HG02623 (cell line): ENCODE measurements at regions not wholly inside any gene's neighbourhood (a gene's known extent, or its start where the extent isn't known, plus 50 kb on each side); places are given as distances from the start of the nearest gene placed in this dataset.
"Not testable (repeated sequence)": the region's sequence is repeated elsewhere in the genome, so short reads cannot be mapped to it uniquely, and the experiment has no call there.

Experiments used
- ATAC-seq: cut with Tn5 transposase; IDR thresholded peaks from one replicate; pipeline ENCODE4 v1.9.1; 2021; ENCODE audit warnings: moderate library complexity; ENCODE audit not compliant: unreplicated experiment

GRCh38 chrX:112946227-112946626, 105.6 kb upstream of the AMOT start:
- ATAC-seq, result no peak

GRCh38 chrX:112945826-112946225, 105.2 kb upstream of the AMOT start:
- ATAC-seq, result no peak

- ATAC-seq, result no peak
Observed at GRCh38 chrX:112941209-112941837, 100.7 kb upstream of the AMOT start.

DNA sequence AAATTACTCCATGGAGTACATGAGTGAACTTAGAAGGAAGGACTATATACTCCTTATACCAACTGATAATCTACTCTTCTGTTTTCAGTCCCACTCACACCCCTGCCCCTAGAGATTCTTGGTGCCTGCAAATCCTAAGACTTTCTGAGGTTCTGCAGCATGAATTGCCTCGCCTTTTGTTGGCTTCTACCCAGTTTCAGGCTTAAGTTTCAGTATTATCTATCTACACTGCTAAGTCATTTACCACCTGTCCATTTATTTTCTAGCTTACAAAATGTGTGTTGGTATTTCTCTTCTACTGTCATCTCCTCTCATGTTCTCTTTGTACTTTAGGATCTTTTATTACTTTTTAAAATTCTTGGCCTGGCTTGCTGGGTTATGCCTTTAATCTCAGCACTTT, 94.4 kb upstream of the AMOT start:
- no peak for ATAC-seq

GRCh38 chrX:112931900-112932299, 91.3 kb upstream of the AMOT start:
- no peak for ATAC-seq

DNA sequence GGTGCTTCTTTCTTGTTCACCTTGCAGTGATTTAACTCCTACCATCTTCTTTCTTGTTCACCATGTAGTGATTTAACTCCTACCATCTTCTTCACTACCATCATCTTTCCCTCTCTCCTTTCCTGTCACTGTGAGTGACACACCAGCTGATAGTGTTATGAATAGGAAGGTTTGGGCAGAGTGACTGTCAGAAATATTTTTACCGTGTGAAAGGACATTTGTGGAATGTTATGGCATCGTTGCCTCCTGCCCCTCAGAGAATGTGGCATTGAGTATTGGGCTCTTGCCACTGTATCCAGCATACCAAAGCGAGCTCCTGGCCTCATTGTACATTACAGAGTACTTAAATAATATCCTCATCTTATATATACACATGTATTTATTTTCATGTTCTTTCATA, 90.8 kb upstream of the AMOT start:
- no peak for ATAC-seq

DNA sequence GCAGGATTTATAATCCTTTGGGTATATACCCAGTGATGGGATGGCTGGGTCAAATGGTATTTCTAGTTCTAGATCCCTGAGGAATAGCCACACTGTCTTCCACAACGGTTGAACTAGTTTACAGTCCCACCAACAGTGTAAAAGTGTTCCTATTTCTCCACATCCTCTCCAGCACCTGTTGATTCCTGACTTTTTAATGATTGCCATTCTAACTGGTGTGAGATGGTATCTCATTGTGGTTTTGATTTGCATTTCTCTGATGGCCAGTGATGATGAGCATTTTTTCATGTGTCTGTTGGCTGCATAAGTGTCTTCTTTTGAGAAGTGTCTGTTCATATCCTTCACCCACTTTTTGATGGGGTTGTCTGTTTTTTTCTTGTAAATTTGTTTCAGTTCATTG, 82.8 kb upstream of the AMOT start:
- not testable (repeated sequence) for ATAC-seq

GRCh38 chrX:112913807-112914206, 73.2 kb upstream of the AMOT start:
- no peak for ATAC-seq

DNA sequence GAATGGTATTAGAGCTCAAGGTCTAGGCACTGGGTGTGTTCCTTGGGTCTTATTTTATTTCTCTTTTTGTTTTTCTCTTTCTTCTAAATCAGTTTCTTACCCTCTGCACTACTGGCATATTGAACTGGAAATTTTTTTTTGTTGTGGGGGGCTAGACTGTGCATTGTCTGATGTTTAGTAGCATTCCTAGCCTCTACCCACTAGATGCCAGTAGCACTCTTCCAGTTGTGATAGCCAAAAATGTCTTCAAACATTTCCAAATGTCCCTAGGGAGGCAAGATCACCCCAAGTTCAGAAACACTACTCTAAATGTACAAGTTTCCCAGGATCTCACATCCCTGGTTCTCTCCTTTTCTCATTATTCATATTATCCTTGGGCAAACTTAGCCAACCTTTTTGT, 69.8 kb upstream of the AMOT start:
- no peak for ATAC-seq

DNA sequence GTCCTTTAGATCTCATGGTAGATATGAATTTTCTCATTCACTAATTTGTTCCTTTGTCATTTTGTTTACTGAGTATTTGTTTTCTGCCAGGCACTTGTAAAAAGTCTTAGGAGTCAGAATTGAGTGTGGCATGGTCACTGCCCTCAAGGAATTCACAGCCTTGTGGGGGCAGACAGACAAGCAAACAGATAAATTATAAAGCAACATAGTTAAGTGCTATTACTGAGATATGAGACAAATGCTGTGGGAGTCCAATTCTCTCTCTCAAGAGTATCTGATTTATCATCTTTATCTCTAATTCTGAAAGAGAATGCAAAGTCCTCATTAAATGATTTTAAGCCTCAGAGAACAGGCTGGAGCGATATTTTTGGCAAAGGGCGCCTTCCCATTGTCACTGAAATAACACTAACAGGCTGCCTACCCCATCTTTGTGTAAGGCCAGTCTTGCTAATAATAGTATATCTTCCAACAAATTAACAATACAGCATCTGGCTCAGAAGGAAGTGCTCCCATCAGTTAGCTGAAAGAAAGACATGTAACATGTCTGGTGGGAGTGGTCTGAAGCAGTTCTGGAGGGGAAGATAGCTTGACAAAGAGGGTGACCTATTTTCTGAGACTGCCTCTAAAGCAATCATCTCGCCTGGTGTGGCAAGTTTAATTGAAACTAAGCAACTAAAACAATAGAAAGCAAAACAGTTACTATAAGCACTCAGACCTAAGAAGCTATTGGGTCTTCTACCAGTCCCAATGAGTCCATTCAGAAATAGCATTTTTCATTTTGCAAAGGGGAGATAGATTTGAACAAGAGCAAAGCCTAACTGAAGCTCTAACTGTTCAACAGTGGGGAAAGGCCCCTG, 61.5 kb upstream of the AMOT start:
- ATAC-seq, result no peak

DNA sequence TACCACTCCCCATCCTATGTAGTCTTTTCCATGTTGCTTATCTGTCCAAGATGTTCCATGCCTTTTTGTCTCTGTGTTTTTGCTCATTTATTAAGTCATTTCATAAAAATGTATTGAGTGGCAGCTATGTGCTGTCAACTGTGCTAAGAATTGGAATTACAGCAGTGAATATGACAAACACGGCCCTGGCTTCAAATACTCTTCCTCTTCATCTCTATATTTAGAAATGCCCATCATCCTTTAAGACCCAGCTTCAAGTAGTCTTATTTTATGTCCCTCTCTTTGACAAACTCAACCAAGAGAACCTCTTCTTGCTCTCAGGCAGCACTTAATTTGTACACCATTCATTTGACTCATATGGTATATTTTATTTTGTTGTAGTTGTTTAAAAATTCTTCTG, 55.4 kb upstream of the AMOT start:
- no peak for ATAC-seq
